Kidney (tissue), 13 donors: ENCODE measurements at regions not wholly inside any gene's neighbourhood (a gene's known extent, or its start where the extent isn't known, plus 50 kb on each side); places are given as distances from the start of the nearest gene placed in this dataset.

ENCODE experiments used
- DNase-seq, 5 donors: peaks; one replicate each; pipeline ENCODE4 v3.0.0-alpha.2; 2013 to 2020
- FAIRE-seq: peaks from 2 replicates; lab custom pipeline; 2012; peaks lifted over from hg19 to GRCh38; lab: Jason Lieb, UNC
- H3K27ac ChIP-seq, 2 donors: one replicate each; pipeline ENCODE4 v1.7.0; 2013; ENCODE audit warnings: low read depth in 2 of 2, low read length in 2 of 2, inconsistent platforms in 1 of 2
- H3K27me3 ChIP-seq: one replicate; pipeline ENCODE4 v1.7.1; 2013; ENCODE audit warnings: low read length, inconsistent platforms; ENCODE audit not compliant: control insufficient read depth, insufficient read depth
- H3K36me3 ChIP-seq, 3 donors: one replicate each; pipeline versions ENCODE4 v1.7.0 to v1.7.1; 2013; ENCODE audit warnings: low read length in 3 of 3, control low read depth in 1 of 3, inconsistent platforms in 1 of 3; ENCODE audit not compliant: insufficient read depth in 3 of 3, control insufficient read depth in 2 of 3
- H3K4me1 ChIP-seq, 3 donors: one replicate each; pipeline versions ENCODE4 v1.7.0 to v1.7.1; 2013; ENCODE audit warnings: low read length in 3 of 3, inconsistent platforms in 1 of 3, low read depth in 1 of 3; ENCODE audit not compliant: control insufficient read depth in 2 of 3, insufficient read depth in 2 of 3
- H3K4me3 ChIP-seq, 3 donors: one replicate each; pipeline versions ENCODE4 v1.7.0 to v1.8.1; 2013; ENCODE audit warnings: low read length in 3 of 3, control low read depth in 1 of 3, inconsistent platforms in 1 of 3
- H3K9ac ChIP-seq, 3 donors: one replicate each; pipeline versions ENCODE4 v1.7.0 to v1.7.1; 2013; ENCODE audit warnings: low read length in 3 of 3, control low read depth in 1 of 3, inconsistent platforms in 1 of 3
- H3K9me3 ChIP-seq, 3 donors: one replicate each; pipeline versions ENCODE4 v1.7.0 to v1.7.1; 2013; ENCODE audit warnings: low read length in 3 of 3, control low read depth in 1 of 3, inconsistent platforms in 1 of 3; ENCODE audit not compliant: control insufficient read depth in 2 of 3, insufficient read depth in 1 of 3
- intact Hi-C: fragments of 100-400 bp; cut with DNase I; formaldehyde crosslinking; loops from one replicate; pipeline ENCODE4 v1.11.1; 2022
- TF ChIP-seq, protein P1 (sequence below): IDR thresholded peaks from 3 replicates; pipeline ENCODE4 v1.5.1; 2012; ENCODE audit warnings: mild to moderate bottlenecking, moderate library complexity, borderline replicate concordance; ENCODE audit not compliant: insufficient read depth; ENCODE audit errors: extremely low read depth
- donor health status: control.
- donor health status: control.
- donor health status: control.
- donor health status: control.
- donor health status: control.
- donor health status: DM: yes; HTN: yes; CAD: no.
- donor health status: Normal renal cell carcinoma (clear cell type).

DNA sequence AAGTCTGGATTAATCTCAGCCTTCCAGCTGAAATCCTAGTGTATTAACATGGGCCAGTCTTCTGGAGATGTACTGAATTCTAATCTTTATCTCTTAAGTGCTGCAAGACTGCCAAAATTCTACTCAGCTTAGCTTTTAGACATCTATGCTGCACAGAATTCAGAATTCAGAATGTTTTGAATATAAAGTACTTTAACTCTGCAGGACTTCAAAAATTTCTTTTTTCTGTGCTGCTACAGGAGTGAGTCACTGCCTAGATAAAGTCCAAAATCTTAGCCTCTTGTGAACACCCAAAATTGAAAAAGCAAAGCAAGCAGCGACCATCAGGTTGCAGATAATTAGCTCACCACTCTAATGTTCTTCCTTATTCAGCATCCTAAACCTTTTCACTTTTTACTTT, 1092.6 kb upstream of the PCDH10 start:
- Histone ChIP-seq H3K9me3 (no peaks in the 10 kb centered on the region), H3K27me3 (no peaks in the 10 kb centered on the region), H3K36me3 (no peaks in the 10 kb centered on the region), H3K4me1 (no peaks in the 10 kb centered on the region), H3K27ac (no peak overlapping the region), H3K4me3 (no peak overlapping the region), H3K9ac (no peak overlapping the region)
- intact Hi-C loops: no loop called here
- FAIRE-seq (no peak), DNase-seq (no peak)
- TF ChIP-seq, protein P1, sequence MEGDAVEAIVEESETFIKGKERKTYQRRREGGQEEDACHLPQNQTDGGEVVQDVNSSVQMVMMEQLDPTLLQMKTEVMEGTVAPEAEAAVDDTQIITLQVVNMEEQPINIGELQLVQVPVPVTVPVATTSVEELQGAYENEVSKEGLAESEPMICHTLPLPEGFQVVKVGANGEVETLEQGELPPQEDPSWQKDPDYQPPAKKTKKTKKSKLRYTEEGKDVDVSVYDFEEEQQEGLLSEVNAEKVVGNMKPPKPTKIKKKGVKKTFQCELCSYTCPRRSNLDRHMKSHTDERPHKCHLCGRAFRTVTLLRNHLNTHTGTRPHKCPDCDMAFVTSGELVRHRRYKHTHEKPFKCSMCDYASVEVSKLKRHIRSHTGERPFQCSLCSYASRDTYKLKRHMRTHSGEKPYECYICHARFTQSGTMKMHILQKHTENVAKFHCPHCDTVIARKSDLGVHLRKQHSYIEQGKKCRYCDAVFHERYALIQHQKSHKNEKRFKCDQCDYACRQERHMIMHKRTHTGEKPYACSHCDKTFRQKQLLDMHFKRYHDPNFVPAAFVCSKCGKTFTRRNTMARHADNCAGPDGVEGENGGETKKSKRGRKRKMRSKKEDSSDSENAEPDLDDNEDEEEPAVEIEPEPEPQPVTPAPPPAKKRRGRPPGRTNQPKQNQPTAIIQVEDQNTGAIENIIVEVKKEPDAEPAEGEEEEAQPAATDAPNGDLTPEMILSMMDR: no peak

DNA sequence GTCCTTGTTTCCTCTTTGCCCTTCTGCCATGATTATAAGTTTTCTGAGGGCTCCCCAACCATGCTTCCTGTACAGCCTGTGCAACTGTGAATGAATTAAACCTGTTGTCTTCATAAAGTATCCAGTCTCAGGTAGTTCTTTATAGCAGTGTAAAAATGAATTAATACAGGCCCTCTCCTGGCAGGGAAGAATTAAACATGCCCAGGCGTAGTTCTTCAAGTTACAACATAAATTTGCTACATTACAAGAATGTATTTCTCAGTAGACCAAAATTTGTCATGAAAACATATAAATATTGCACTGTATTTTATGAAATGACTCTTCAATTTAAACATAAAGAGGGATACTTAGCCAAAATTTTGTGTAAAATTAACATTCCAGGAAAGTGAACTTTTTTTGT, 1089.9 kb upstream of the PCDH10 start:
- Histone ChIP-seq H3K27ac (no peak overlapping the region), H3K36me3 (no peaks in the 10 kb centered on the region), H3K9me3 (no peaks in the 10 kb centered on the region), H3K4me3 (no peak overlapping the region), H3K4me1 (no peaks in the 10 kb centered on the region), H3K27me3 (no peaks in the 10 kb centered on the region), H3K9ac (no peak overlapping the region)
- intact Hi-C loops: no loop called here
- TF ChIP-seq, protein P1: no peak
- no peak for DNase-seq
- FAIRE-seq: no peak

DNA sequence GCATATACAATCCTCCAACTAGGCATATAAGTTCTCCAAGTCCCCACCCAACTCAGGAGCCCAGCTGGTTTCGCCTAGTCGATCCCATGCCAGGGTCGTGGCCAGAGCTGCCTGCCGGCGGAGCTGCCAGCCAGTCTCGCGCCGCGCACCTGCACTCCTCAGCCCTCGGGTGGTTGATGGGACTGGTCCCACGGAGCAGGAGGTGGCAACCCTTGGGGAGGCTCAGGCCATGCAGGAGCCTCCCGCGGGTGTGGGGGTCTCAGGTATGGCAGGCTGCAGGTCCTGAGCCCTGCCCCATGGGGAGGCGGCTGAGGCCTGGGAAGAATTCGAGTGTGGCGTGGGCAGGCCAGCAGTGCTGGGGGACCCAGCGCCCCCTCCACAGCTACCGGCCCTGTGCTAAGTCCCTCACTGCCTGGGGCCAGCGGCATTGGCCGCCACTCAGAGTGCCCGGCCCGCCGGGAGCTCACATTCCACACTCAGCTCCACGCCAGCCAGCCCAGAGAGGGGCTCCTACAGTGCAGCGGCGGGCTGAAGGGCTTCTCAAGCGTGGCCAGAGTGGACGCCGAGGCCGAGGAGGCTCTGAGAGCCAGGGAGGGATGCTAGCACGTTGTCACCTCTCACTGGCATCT, 1086.4 kb upstream of the PCDH10 start:
- TF ChIP-seq, protein P1: no peak
- peak in 1 of 5 donors; percentile 72 for DNase-seq
- no peaks in the 10 kb centered on the region for H3K36me3 ChIP-seq

GRCh38 chr4:132063829-132064228, 1085.3 kb upstream of the PCDH10 start:
- FAIRE-seq (no peak), DNase-seq (peak in 2 of 5 donors; percentile 1 to 43)
- Histone ChIP-seq H3K4me3 (no peak overlapping the region), H3K9ac (no peak overlapping the region), H3K27ac (no peak overlapping the region), H3K9me3 (no peaks in the 10 kb centered on the region), H3K4me1 (no peaks in the 10 kb centered on the region), H3K36me3 (no peaks in the 10 kb centered on the region), H3K27me3 (no peaks in the 10 kb centered on the region)
- TF ChIP-seq, protein P1: no peak
- intact Hi-C loops: no loop called here

More for the DNA sequence above, 1086.4 kb upstream of the PCDH10 start:
- intact Hi-C loops: no loop called here
- no peak for FAIRE-seq
- H3K4me3 ChIP-seq: no peak overlapping the region
- H3K27me3 ChIP-seq: no peaks in the 10 kb centered on the region
- H3K9ac ChIP-seq: no peak overlapping the region
- no peaks in the 10 kb centered on the region for H3K4me1 ChIP-seq
- H3K9me3 ChIP-seq: no peaks in the 10 kb centered on the region
- H3K27ac ChIP-seq: no peak overlapping the region
